Neural cell (in vitro differentiated cells): ENCODE measurements at regions not wholly inside any gene's neighbourhood (a gene's known extent, or its start where the extent isn't known, plus 50 kb on each side); places are given as distances from the start of the nearest gene placed in this dataset.

Source experiments
- EZH2 ChIP-seq: fragments of 200-600, 300-800 bp; shearing (Covaris generic), sonication (generic); IDR thresholded peaks from 2 replicates; pipeline ENCODE4 v1.6.1; 2014; ENCODE audit warnings: antibody characterized with exemption, low read length, borderline replicate concordance, mild to moderate bottlenecking; ENCODE audit not compliant: insufficient read depth, poor library complexity, severe bottlenecking
- POLR2AphosphoS5 ChIP-seq: IDR thresholded peaks from 2 replicates; pipeline ENCODE4 v1.6.1; 2012
- TAF1 ChIP-seq: IDR thresholded peaks from 2 replicates; pipeline ENCODE4 v1.6.1; 2012; ENCODE audit warnings: low read depth
- TF ChIP-seq, protein P1 (sequence below): fragments of 450-650 bp; IDR thresholded peaks from 2 replicates; pipeline ENCODE4 v1.5.1; 2014; ENCODE audit warnings: antibody characterized with exemption, mild to moderate bottlenecking, moderate library complexity; ENCODE audit not compliant: poor library complexity, severe bottlenecking
- TF ChIP-seq, protein P2 (sequence below): IDR thresholded peaks from 2 replicates; pipeline ENCODE4 v1.6.1; 2012; ENCODE audit warnings: borderline replicate concordance

DNA sequence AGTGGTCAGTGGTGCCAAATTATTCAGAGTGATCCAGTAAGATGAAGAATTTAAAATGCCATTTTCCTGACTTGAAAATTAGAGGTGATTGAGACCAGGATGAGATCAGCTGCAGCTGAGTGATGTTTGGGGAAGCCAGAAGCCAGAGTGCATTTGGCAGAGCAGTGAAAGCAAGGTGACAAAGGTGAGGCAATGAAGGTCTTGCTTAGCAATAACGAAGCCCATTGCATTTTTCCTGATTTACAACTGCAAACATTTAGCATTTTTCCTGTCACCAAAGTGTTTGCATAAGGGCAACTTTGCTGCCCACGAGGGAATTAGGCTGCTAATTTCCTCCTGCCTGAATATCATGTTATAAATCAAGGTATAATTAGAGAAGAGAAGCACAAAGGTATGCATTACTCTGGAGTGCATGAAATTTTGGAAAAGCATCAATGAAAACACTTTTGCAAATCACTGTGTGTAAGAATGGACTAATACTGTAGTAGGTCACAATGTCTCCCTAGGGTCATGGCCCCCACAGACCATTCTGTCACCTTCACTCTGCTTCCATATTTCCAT lies 188.2 kb upstream of the LYPLAL1 start:
- TF ChIP-seq, protein P1, sequence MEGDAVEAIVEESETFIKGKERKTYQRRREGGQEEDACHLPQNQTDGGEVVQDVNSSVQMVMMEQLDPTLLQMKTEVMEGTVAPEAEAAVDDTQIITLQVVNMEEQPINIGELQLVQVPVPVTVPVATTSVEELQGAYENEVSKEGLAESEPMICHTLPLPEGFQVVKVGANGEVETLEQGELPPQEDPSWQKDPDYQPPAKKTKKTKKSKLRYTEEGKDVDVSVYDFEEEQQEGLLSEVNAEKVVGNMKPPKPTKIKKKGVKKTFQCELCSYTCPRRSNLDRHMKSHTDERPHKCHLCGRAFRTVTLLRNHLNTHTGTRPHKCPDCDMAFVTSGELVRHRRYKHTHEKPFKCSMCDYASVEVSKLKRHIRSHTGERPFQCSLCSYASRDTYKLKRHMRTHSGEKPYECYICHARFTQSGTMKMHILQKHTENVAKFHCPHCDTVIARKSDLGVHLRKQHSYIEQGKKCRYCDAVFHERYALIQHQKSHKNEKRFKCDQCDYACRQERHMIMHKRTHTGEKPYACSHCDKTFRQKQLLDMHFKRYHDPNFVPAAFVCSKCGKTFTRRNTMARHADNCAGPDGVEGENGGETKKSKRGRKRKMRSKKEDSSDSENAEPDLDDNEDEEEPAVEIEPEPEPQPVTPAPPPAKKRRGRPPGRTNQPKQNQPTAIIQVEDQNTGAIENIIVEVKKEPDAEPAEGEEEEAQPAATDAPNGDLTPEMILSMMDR = no peak
- TF ChIP-seq TAF1 = no peak
- no peak for TF ChIP-seq EZH2
- TF ChIP-seq POLR2AphosphoS5 = no peak
- TF ChIP-seq, protein P2, sequence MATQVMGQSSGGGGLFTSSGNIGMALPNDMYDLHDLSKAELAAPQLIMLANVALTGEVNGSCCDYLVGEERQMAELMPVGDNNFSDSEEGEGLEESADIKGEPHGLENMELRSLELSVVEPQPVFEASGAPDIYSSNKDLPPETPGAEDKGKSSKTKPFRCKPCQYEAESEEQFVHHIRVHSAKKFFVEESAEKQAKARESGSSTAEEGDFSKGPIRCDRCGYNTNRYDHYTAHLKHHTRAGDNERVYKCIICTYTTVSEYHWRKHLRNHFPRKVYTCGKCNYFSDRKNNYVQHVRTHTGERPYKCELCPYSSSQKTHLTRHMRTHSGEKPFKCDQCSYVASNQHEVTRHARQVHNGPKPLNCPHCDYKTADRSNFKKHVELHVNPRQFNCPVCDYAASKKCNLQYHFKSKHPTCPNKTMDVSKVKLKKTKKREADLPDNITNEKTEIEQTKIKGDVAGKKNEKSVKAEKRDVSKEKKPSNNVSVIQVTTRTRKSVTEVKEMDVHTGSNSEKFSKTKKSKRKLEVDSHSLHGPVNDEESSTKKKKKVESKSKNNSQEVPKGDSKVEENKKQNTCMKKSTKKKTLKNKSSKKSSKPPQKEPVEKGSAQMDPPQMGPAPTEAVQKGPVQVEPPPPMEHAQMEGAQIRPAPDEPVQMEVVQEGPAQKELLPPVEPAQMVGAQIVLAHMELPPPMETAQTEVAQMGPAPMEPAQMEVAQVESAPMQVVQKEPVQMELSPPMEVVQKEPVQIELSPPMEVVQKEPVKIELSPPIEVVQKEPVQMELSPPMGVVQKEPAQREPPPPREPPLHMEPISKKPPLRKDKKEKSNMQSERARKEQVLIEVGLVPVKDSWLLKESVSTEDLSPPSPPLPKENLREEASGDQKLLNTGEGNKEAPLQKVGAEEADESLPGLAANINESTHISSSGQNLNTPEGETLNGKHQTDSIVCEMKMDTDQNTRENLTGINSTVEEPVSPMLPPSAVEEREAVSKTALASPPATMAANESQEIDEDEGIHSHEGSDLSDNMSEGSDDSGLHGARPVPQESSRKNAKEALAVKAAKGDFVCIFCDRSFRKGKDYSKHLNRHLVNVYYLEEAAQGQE = no peak
